GM18520 (cell line): ENCODE measurements at regions not wholly inside any gene's neighbourhood (a gene's known extent, or its start where the extent isn't known, plus 50 kb on each side); places are given as distances from the start of the nearest gene placed in this dataset.
"Not testable (repeated sequence)": the region's sequence is repeated elsewhere in the genome, so short reads cannot be mapped to it uniquely, and the experiment has no call there.

Experiments
- ATAC-seq: cut with Tn5 transposase; IDR thresholded peaks from one replicate; pipeline ENCODE4 v1.9.1; 2021; ENCODE audit not compliant: unreplicated experiment

DNA sequence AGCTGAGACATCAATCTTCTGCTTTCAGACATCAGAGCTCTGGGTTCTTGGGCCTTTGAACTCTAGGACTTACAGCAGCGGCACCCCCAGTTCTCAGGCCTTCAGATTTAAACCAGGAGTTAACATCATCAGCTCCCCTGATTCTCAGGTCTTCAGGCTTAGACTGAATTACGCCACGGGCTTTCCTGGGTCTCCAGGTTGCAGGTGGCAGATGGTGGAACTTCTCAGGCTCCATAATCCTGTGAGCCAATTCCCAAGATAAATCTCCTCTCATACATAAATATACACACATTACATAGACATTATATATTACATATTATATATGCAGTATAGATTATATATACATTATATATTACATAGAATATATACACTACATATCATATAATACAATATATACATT is 408.9 kb upstream of the AUTS2 start:
- ATAC-seq: no peak

DNA sequence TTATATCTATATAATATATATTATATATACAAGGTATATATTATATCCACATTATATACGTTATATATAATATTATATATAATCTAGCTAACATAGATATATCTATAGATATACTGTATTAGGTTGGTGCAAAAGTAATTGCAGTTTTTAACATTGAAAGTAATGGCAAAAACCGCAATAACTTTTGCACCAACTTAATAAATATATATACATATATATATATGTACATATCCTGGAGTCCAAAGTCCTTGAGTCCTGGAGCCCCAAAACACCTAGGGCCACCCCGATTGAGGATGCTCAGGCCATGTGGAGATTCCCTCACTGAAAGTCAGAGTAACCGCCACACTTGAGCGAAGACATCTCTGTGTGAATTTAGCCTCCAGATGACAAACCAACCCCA is 408.2 kb upstream of the AUTS2 start:
- no peak for ATAC-seq

DNA sequence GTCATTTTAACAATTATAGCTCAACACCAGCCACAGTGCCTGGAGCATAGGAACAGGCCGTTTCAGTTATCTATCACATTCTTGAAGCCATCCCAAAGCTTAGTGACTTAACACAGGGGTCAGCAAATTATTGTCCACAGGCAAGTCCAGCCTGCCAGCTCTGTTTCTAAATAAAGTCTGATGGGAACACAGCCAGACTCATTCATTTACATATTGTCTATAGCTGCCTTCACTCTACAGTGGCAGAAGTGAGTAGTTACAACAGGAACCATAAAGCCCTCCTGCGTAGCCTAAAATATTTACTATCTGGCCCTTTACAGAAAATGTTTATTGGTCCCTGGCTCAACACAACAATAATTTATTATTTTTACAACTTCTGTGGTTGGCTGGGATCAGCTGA is 407.5 kb upstream of the AUTS2 start:
- no peak for ATAC-seq

DNA sequence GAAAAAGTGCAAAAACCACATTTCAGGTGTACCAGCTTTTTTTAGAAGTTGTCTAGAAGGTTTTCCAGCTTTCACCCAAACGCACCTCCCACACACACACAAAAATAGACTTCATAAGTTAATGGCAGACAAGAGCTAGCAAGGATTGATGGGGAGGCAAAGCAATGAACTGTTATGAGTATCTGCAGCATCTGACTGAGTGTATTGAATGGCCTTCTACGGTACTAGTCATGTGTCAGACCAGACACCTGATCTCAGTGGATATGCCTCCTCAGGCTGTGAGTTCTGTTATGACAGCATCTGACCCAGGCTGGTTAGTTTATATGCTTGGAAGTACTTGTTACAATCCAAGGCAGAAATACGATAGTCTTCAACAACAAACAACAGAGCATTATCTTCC is 406.1 kb upstream of the AUTS2 start:
- no peak for ATAC-seq

DNA sequence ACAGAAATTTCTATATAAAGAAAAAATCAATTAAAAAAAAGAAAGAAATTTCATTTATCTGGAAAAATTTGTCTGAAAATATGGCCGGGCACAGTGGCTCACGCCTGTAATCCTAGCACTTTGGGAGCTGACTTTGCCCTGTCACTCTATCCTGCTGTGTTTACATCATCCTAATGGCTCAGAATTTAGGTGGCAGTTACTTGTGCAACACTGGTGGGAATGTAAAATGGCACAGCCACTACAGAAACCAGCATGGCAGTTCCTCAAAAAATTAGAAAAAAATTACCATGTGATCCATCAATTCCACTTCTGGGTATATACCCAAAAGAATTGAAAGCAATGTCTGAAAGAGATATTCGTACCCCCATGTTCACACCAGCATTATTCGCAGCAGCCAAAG is 405.2 kb upstream of the AUTS2 start:
- ATAC-seq: no peak

DNA sequence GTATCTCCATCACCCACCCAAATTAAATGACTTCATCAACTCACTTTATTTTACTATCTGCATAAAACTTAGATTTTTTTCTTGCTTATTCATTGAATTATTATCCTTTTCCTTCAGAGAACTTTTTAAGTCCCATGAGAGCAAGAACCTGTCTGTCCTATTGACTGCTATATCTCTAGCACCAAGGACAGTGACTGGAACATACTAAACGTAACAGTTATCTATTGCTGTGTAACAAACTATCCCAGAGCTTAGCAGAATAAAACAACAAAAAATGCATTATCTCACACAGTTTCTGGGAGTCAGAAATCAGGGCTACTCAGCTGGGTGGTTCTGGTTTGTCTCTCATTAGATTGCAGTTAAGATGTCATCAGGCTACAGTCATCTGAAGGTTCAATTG is 401.7 kb upstream of the AUTS2 start:
- no peak for ATAC-seq

DNA sequence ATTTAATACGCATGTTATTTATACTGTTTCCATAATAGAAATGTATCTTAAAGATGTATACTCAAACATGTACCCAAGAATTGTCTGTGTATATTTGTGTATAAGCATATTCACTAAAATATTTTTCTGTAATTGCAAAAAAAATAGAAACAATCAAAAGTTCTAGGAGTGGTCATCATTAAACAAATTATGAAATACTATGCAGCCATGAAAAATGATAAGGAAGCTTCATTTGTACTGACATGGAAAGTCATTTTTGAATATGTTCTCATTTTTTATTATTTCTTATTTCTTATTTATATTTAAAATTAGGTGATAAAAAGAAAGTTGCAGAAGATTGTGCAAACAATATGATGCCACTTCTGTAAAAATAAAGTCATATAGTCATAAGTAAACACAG is 400.0 kb upstream of the AUTS2 start:
- no peak for ATAC-seq

DNA sequence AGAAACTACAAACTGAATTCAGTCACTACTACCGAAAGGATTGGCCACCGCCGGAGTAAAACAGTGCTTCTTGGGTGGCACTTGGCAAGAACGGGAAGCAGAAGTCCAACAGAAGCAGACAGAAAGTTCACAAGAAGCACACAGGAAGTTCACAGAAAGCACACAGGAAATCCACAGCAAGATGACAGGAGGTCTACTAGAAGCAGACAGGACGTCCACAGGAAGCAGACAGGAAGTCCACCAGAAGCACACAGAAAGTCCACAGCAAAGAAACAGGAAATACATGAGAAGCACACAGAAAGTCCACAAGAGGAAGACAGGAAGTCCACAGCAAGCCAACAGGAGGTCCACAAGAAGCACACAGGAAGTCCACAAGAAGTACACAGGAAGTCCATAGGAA is 399.2 kb upstream of the AUTS2 start:
- ATAC-seq: no peak

DNA sequence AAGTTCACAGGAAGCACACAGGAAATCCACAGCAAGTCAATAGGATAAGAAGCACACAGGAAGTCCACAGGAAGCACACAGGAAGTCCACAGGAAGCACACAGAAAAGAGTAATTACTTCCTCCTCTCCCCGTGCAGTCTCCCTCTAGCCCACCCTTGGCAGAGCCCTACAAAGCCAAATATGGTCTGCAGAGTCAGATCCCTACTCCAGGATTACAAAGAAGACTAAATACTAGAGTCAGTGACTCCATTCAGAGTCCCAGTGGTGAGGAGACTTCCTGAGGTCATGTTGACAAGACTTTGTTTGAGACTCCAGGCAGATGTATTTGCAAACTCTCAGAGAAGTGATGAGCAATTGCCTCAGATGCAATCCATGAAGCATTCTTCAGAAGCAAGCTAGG is 398.6 kb upstream of the AUTS2 start:
- ATAC-seq: no peak

DNA sequence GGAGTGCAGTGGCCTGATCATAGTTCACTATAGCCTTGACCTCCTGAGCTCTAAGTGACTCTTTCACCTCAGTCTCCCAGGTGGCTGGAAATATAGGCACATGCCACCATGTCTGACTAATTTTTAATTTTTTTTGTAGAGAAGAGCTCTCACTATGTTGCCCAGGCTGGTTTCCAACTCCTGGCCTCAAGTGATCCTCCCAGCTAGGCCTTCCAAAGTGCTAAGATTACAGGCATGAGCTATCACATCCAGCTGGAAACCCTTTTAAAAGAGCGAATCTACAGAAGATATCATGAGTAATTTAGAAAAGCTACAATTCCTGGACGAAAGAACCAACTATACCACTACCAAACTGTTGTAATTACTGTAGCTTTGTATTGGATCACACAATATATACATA is 394.4 kb upstream of the AUTS2 start:
- ATAC-seq: no peak

DNA sequence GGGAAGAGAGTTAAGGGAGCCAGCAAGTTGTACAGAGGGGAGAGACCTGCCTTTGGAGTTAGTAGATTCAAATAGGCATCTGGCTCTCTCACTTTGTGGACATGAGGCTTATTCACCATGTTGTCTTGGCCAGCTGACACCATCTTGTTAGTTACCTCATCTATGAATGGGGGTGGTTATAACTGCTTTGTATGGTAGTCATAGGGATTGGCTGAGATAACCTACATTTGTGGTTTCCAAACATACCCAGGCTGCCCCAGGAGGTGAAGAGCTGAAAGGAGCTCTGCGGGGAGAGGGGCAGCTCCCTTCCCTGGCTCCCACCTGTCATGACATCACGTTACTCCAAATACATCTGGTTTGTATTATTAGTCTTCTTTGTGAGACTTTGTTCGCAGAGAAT is 393.3 kb upstream of the AUTS2 start:
- ATAC-seq: no peak

DNA sequence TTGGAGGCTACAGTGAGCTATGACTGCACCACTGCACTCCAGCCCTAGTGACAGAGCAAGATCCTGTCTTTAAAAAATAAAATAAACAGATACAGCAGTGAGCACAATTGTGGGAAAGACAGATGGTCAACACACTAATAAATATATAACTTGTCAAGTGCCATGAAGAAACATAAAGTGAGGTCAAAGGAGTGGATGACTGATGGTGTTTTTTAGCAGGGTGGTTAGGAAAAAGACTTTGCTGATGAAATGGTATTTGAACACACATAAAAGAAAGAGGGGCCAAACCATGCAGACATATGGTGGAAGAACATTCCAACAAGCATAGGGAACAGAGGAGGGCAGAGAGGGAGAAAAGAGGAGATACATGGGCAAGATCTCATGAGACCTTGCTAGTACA is 392.7 kb upstream of the AUTS2 start:
- ATAC-seq: no peak

DNA sequence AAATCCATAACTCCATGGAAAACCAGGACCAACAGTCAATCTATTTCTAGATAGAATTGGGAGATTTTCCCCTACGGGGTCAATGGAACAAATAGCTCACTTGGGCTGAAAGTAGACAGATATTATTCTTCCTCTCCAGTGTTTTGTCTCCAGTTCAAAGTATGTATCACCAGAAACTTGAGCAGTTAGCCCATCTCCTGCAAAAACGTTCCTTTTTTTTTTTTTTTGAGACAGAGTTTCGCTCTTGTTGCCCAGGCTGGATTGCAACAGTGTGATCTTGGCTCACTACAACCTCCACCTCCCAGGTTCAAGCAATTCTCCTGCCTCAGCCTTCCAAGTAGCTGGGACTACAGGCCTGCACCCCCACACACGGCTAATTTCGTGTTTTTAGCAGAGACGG is 390.0 kb upstream of the AUTS2 start:
- ATAC-seq: no peak

DNA sequence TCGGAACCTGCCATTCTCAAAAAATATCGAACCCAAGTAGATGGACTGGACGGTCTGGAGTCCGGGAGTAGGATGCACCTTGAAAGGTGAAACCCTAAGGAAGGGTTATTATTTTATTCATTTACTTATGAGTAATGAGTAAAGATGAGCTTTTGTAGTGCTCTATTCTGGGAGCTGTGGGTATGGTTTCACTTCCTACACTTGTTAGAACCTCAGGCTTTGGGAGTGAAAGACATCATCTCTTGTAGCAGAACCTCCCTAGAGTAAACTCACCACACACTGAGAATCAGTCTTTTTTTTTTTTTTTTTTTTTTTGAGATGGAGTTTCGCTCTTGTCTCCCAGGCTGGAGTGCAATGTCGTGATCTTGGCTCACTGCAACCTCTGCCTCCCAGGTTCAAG is 389.4 kb upstream of the AUTS2 start:
- ATAC-seq: peak; percentile 68

DNA sequence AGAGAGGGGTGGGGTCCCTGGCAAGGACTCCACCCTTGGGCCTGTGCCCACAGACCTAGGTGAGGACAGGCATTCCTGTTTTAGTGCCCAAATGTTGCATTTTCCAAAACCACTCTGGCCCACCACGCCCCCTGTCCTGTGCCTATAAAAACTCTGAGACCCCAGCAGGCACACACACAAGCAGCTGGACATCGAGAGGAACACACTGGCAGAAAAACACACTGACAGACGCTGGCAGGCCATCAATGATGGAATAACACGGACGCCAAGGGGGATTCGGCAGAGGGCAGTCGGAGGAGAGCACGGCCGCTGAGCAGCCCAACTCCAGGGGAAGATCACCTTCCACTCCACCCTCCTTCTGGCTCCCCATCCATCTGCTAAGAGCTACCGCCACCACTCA is 386.9 kb upstream of the AUTS2 start:
- no peak for ATAC-seq

DNA sequence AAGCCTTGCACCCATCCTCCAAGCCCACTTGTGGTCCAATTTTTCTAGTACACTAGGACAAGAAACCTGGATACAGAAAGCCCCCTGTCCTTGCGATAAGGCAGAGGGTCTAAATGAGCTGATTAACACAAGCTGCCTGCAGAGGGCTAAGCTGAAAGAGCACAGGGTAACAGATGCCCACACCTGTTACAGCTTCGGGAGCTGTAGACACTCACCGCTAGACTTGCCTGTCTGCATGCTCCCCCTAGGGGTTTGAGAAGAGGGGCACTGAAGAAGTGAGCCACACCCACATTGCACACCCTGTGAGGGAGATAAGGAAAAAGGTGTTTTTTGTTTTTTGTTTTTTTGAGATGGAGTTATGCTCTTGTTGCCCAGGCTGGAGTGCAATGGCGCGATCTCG is 386.5 kb upstream of the AUTS2 start:
- no peak for ATAC-seq

DNA sequence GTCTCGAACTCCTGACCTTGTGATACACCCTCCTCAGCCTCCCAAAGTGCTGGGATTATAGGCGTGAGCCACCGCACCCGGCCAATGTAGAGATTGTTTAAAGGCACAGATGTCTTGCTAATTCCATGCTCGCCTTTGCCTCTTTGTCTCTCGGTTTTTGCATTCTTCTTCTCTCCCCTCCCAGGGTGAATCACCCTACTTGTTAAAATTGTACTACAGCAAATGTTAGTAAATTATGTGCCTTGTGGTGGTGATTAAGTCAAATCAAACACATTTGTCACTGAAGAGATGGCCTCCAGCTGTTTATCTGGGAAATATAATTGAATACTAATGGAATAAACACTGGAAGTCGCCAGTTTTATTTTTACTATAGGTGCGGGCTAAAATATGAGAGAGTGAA is 384.4 kb upstream of the AUTS2 start:
- ATAC-seq: no peak

DNA sequence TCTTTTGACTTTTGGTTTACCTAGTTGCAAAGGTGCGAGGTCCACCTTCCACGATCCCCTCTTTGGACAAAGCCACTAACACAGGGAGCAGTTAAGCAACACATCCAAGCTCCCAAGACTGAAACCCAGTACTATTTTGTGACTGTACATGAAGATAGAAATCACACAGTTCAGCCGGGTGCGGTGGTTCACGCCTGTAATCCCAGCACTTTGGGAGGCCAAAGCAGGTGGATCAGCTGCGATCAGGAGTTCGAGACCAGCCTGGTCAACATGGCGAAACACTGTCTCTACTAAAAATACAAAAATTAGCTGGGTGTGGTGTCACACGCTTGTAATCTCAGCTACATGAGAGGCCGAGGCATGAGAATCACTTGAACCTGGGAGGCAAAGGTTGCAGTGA is 382.8 kb upstream of the AUTS2 start:
- not testable (repeated sequence) for ATAC-seq

DNA sequence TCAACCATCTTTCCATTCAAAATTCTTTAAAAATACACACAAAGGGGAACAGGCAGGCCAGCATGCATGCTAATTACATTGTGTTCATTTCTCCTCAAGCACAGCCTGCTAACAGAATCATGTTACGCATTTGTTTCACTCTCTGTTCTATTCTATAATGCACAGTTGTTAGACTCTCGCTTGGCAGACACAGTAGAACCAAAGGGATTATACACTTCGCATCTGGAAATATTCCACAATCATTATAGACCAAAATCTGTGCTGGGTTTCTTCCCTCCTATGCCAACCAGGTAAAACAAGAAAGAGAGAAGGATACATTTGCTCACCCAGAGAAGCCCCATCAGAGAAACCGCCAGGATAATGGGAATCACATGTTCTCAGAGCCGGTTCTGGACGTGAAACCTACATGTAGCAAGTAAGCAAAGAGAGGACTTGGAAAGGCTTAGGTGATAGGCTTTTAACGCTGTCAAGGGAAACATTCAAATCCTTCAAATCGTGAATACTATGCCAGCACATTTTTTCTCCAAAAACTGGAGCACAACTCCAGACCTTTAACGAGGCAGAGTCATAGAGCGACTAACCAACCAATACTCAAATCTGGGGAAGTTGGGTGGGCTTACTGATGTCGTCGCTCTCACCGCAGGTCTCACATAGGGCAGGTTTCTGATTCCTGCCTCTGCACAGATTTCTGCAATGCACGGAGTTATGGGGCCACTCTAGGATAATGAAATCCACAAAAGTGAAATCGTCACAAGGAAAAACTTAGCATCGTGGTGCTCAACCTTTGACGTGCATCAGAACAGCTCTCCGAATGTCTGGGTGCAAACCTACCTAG is 380.5 kb upstream of the AUTS2 start:
- no peak for ATAC-seq

DNA sequence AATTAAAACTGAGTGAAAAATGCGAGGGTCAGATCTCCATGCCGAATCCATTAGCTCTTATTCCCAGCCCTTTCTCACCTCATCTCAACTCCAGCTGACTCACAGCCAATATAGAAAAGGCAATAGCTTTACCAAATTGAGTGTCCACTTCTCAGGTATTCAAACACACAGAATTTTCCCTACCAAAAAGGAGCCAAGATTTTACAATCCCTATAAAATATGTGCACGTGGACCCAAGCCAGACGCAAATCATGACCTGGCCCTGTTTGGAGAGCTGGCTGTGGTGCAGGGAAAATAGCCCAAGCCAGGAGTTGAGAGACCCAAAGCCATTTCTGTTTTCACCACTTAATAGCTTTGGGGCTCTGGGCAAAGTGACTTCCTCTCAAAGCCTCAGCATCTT is 379.7 kb upstream of the AUTS2 start:
- ATAC-seq: no peak

DNA sequence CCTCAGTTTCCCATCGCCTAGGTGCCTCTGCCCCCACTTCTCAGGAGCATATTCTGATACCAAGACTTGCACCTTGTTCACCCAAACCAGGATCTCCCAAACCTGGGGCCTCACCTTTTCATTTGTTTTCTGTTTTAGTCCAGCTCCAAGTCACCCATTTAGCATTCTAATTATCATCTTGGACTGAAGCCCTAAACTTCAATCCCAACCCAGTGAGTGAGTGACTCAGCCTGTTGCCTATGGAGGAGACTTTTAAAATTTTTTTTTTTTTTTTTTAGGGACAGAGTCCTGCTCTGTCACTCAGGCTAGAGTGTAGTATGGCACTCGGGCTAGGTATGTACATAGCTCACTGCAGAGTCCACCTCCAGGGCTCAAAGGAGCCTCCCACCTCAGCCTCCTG is 378.9 kb upstream of the AUTS2 start:
- no peak for ATAC-seq

DNA sequence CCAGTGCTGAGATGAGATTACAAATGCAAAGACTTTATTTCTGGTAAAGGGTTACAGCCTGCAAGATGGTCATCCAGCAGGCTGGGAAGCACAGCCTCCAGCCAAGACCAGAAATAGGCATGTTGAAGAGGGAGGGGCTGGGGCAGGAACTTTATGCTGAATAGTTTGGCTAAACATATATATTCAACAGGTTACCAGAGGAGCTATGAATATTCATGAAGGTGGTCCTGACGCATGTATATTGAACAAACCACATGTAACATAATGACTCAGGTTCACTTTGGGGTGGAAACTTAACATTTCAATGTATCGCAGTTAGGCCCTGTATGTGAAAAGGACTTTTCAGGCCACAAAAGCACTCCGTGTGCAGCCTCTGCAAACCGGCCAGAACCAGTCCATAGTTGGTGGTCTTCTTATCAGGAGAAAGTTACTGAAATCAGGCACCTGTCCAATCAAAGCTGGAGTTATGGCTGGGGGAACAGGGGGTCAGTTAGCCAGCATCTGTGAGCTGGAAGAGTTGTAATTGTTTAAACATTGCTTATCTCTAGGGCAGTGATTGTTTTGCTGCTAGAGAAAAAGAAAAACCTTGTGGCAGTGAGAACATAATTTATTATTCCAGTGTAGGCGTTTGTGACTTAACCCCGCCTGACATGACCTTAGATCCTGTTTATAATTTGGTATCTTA is 372.9 kb upstream of the AUTS2 start:
- no peak for ATAC-seq
